G401 (cell line): ENCODE measurements at regions not wholly inside any gene's neighbourhood (a gene's known extent, or its start where the extent isn't known, plus 50 kb on each side); places are given as distances from the start of the nearest gene placed in this dataset.
"Not testable (repeated sequence)": the region's sequence is repeated elsewhere in the genome, so short reads cannot be mapped to it uniquely, and the experiment has no call there.

Experiments used
- DNase-seq: peaks from one replicate; pipeline ENCODE4 v3.0.0-alpha.2; 2015; ENCODE audit warnings: low spot score
- in situ Hi-C: cut with HindIII; loops from 2 replicates; pipeline ENCODE4 v1.10.0; 2016; ENCODE audit warnings: low sequenced_read_pairs, mixed read lengths

DNA sequence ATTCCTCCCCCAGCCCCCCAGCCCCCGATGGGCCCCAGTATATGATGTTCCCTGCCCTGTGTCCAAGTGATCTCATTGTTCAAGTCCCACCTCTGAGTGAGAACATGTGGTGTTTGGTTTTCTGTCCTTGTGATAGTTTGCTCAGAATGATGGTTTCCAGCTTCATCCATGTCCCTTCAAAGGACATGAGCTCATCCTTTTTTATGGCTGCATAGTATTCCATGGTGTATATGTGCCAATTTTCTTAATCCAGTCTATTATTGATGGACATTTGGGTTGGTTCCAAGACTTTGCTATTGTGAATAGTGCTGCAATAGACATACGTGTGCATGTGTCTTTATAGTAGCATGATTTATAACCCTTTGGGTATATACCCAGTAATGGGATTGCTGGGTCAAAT, 495.3 kb downstream of the OMA1 start:
- in situ Hi-C loops, DNase-seq: not testable (repeated sequence)

DNA sequence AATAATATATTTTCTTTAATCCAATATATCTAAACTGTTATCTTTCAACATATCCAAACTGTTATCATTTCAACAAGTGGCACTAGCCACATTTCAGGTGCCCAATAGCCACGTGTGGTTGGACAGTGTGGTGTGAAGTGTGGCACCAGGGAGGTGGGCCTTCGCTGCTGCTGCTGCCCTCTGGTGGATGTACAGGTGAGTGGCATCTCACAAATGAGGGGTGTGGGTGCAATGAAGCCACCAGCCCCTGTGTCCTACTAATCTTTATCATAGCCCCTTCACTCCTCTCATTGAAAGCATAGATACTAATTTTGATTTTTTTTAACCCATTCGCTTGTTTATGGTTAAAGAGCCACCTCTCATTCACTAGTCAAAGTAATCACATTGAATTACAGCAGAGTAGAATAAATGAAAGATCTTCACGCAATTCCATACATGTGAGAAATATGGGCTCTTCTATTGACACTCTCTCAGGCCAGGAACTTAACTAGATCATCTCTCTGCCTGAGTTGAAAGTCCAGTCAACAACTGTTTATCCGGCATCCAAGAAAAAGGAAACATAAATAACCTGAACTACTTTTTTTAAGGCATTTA, 499.2 kb downstream of the OMA1 start:
- peak; percentile 10 for DNase-seq
- in situ Hi-C loops: no loop called here

DNA sequence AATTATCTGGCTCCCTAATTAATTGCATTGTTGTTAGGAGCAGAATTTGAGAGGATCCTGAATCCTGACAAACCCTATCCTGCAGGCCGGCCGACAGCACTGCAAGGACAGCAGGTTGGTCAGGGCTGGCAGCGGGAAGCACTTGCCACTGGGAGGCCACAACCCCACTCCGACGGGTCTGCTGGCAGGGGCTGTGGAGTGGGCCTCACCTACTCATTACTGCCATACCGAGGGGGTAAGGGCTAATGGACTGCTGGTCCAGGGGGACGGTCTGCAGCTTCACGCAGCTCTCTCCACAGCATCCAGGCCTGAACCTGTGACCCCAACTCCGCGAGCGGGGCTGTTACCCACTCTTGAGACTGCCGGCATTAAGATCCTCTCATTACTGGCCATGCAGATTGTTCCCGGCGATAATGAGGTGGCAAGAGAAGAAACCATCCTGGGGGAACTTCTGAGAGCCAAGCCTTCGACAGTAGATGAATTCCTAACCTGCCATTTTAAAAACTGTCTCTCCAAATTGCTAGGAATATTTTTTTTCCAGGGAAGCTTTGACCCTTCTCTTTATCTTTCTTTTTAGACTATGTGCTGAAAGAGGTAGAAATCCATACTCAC, 501.3 kb downstream of the OMA1 start:
- no peak for DNase-seq
- in situ Hi-C loops: no loop called here

DNA sequence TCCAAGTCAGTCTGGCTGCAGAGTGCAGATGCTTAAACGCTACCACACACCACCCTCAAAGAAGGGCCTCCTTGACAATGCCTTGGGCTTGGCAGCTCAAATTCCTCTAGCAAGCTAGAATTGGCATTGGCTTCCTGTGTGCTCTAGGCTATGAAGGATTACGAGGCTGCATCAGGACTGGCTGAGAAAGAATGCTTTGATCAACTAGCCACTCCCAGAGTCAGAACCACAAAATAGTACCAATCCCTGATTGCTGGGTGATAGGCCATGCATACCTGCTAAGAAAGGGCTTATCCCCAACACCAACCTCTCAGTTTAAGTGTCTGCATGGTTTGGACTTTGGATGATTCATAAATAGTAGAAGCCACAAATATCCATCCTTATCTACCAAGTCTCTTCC, 504.9 kb downstream of the OMA1 start:
- in situ Hi-C loops: no loop called here
- no peak for DNase-seq

DNA sequence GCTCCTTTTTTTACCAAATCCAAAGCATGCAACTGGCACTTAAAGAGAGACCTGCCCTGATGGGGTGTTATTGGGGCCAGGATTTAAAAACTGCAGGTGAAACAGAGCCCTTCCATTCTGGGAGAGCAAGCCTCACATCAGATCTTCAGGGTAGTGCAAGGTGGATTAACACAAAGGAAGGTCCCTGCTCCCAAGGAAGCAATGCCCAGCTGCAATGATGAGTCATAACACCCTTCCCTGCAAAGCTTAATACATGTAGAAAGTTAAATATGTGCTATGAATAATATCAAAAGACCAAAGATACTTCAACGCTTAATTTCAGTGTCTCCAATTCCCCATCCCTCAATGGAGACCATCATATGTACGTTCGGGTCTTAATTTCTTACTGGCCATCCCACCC, 508.0 kb downstream of the OMA1 start:
- in situ Hi-C loops: no loop called here
- DNase-seq: no peak

DNA sequence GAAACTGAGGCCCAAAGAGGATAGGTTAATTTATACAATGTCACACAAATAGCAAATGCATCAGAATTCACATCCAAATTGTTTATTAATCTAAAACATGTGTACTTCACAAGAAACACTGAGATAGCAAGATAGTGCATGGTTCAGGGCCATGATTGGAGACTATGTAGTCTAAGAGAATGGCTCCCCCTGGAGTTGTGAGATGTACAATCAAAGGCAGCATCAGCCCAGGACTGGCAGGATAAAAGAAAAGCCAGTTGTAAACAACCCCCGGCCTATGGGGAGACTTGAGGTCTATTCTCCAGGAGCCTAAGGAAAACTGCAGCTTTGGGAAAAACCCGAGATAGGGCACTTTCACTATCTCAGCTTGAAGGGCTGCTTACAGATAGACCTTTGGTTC, 511.0 kb downstream of the OMA1 start:
- in situ Hi-C loops: no loop called here
- peak; percentile 21 for DNase-seq

DNA sequence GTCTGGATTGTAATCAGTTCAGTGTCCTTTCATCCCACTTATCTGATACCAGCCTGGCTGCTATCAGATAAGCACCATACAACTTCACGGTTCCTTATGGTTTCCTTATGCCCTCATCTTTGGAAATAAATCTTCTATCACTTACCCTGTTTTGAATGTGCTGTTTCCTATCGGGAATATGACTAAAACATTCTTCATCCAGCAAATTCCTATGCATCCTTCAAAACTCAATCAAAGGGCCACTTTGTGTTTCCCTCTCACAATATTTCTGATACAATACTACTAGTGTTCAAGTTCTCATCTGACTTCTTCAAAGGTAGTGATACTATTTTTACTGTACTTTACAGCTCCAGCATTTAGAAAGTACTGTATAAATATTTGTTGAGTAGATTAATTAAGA, 513.2 kb downstream of the OMA1 start:
- in situ Hi-C loops: no loop called here
- DNase-seq: no peak

DNA sequence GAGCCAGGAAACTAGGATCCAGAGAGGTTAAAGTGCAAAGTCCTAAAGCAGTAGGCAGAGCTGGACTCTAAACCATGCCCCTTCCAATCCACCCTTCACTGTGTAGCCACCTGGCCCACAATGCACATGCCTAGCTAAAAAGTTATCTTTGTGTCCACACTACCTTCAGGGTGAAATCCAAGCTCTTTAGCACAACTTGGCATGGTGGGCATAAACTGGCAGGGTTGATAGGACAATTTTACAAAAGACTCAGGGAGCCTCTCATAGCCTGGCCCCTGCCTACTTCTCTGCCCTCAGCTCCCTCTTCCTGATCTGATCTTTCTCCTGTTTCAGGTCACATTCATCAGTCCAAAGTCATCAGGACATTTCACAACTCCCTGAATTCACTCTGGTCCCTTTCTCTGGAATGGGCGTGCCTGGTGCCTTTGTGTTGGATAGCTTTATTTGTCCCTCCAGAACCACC, 513.9 kb downstream of the OMA1 start:
- in situ Hi-C loops: no loop called here
- no peak for DNase-seq

DNA sequence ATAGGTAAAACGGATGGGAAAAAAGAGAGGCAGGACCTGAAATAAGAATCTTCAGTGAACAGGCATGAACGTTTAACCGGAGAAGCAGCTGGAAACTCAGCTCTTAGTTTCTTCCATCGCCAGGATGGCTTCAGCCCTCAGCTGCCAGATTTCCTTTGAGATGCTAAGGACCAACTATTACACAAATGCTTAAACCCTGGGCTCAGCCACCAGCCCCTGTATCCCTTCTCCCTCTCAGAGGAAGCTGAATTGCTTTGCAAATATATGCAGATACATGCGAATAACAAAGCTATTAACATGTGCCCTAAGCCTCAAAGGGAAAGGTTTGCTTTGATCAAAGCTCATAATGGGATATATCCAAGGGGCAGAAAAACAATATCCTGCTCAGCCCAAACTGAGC, 515.1 kb downstream of the OMA1 start:
- in situ Hi-C loops: no loop called here
- no peak for DNase-seq

DNA sequence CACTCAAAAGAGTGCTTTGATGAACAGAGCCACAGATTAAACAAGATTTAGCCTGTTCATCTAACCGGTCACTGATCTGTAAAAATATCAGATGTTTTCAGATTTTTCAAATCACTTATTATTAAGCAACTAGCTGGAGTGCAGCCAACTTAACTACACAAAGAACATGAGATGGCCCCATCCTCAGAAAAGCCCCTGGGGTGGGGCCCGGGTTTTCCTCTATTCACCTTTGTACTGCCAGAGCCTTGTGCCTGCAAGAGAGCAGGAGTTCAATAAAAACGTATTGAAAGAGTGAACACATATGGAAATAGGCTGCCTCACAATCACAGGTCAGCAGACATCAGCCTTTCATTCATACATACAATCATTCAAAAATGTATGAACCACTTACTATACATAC, 516.1 kb downstream of the OMA1 start:
- in situ Hi-C loops: no loop called here
- no peak for DNase-seq

DNA sequence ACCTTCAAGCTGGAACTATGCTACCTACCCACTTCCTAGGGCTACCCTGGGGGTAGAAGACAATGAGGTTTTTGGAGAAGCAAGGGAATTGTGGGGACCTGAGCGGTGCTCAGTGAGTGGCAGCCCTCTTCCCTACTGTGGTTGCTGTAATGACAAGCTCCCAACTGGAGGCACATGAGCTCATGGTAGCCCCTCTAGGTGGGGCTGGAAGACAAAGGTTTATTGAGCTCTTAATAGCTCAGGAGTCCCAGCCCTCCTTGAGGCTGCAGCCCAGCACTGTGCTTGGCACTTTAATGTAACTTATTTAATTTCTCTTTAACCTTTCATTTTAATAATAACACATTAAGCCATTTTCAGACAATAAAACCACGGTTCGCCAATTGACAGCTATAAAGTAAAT, 528.9 kb downstream of the OMA1 start:
- in situ Hi-C loops: no loop called here
- no peak for DNase-seq

DNA sequence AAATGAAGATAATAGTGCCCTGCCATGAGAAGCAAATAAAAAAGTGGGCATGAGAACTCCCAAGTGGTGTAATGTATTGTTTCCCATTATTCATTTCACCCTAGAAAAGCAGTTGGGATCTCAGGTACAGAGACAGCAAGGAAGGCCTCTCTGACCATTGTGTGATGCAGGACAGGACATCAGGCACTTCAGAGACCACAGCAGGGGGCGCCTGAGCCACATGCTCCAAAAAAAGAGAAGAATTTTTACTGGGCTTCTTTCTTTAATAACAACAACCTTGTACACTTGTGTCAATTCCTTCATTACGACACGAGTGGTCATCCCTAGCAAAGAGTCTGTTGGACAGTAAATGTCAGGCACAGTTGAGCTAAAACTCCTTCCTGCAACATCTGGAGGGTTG, 533.3 kb downstream of the OMA1 start:
- in situ Hi-C loops: no loop called here
- DNase-seq: no peak

DNA sequence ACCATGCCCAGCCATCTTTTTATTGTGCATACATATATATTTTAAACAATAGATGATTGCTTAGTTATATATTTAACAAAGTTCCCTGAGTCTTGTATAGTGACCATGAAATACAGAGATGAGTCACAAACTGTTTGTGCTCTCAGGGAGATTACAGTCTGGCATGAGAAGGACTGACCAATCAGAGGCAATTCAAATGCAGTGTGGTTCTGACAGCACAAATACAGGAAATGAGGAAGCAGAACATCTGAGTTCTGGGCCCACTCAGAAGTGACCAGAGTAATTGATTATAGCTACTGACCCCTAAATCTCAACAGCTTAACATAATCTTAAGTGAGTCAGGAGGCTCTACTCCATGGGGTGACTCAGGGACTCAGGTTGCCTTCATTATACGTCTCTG, 534.5 kb downstream of the OMA1 start:
- in situ Hi-C loops: no loop called here
- no peak for DNase-seq

DNA sequence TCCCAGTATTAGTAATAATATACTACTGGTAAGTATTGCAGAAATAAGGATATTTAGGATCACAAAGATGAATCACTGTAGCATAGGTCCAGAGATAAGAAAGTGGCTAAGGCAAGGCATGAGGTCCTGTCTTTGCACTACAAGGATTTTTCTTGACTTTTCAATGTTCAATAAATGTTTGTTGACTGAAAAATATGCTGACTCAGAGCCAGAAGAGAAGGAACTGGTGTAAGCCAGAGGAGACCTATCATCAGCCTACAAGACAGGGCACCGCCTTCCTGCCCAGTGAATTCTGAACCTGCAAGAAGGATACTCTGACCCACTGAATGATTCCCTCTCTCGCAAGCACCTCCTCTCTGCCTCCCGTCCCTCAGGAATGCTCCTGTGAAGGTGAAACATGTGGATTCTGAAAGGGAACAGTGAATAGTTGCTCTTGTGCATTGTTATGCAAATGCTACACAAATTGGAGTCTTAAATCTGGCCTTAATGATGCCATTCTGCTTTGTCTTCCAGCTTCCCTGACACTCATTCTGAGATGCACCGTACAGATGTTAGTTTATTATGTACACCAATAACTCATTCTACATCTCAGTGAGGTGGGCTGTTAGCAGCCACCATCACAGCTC, 540.0 kb downstream of the OMA1 start:
- DNase-seq: no peak
- in situ Hi-C loops: no loop called here

DNA sequence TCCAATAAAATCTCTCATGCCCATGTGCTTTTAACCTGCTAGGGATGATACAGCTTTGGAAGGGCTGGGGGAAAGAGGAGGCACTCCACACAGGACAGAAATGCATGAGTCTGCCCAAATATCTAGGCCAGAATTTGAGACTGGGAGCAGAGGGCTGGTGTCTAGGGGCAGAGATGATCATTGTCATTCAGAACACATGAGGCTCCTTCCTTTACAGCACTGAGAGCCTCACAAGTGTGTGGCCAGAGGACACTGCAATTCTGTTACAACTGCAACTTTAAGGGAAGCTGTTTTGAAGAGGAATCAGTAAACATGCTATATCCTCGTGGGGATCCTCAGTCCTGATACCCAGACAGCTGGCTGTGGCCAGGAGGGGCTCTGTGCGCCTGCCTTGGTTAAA, 541.3 kb downstream of the OMA1 start:
- DNase-seq: no peak
- in situ Hi-C loops: no loop called here

DNA sequence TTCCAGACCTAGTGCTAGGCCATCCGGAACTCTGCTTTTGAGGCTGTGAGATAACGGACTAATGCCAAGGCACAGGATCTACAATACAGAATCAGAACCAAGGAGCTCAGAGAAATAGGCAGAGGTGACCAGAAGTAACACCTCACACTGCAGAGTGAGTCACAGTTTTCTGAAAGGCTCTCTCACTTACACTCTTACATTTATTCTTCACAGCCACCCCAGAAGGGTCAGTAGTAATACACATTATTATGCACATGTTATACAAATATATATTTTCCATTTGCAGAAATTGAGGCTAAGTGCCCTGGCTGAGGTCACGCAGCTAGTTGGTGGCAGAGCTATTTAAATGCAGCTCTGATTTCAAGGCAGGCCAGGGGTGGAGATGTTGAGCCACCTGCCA, 542.5 kb downstream of the OMA1 start:
- in situ Hi-C loops: no loop called here
- DNase-seq: no peak

DNA sequence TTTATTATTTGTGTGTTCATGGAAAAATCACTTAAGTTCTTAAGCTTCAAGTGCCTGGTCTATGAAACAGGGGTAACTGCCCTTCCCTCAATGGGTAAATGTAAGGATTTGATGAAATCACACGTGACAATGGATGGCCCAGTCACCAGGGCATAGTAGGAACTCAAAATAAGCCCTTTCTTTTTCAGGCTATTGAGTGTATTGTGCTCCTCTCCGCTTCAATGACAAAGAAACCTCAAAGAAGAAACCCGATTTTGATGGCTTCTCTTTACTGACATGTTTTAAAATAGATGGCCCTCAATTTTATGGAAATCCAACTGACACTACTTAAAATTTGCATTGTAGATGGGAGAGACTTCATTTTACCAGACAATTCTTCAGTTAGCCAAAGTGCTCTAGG, 543.5 kb downstream of the OMA1 start:
- in situ Hi-C loops: no loop called here

DNA sequence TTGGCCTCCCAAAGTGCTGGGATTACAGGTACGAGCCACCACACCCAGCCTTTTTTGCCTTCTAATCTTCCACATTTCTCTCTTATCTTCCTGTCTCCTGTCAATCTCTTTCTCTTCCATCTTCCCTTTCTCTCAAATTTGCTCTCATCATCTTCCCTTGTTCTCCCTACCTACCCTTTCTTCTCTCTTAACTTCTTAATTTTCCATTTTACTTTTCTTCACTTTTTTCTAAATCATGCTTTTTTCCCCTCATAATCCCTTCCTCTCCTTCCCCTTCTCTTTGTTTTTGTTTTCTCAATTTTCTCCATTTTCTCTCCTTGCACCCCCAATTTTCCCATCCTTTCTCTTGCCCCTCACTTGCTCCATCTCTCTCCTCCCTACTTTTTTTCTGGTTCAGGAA, 545.7 kb downstream of the OMA1 start:
- in situ Hi-C loops: no loop called here
- DNase-seq: no peak

More for the DNA sequence above, 543.5 kb downstream of the OMA1 start:
- no peak for DNase-seq

DNA sequence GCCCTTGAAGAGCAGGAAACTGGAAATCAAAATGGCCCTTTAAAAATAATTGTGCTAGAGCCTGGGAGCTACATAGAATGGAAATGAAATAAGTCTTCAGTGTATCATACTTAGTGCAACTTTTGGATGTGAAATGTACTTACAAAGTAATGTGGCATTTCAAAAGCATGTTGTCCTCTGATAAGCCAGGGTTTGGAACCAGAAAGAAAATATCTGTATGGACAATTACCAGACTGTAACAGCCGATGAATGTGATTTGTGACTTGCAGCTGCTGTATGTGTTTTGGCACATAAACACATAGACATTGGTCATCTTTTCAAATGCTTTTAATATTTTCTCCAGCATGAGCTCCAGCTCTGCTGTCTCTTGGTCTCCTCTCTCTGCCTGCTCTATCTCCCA, 546.4 kb downstream of the OMA1 start:
- in situ Hi-C loops: no loop called here
- no peak for DNase-seq

DNA sequence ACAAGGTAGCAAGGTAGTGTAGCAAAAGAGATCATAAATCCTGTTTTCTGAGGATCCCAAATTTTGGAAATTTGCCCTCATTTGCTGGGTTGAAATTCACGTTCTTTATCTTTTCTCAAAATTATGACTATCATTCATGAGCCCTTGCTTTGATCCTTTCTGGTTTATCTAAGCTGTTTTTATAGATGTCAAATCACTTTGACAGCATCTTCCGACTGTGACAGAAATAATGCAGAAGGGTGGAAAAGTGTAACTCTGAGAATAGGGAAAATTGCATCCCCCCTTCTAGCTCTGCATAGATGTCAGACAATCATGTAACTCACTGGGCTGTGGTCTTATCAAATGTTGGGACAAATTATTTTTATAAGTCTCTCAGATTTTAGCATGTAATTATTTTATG, 550.1 kb downstream of the OMA1 start:
- in situ Hi-C loops: no loop called here
- no peak for DNase-seq

DNA sequence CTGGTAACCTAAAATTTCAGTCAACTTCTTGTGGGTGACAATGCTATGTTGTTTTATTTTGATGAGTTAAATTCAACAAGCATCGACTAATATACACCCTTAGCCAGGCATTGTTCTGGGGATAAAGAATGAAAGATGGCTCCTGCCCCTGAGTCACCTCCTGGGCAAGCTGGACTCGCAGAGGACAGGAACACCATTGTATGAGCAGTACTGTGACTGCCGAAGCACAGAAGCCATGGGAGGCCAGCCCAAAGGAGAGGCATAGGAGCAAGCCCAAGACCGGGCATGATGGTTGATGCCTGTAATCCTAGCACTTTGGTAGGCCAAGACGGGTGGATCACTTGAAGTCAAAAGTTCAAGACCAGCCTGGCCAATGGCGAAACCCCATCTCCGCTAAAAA, 555.2 kb downstream of the OMA1 start:
- in situ Hi-C loops: no loop called here
- no peak for DNase-seq
